ENCODE measurements at regions not wholly inside any gene's neighbourhood (a gene's known extent, or its start where the extent isn't known, plus 50 kb on each side); places are given as distances from the start of the nearest gene placed in this dataset.

- intact Hi-C loops (cut with DNase I; ENCODE audit: low total_unique reads): no loop called here
- no peak for DNase-seq
- no peak overlapping the region for H3K27ac ChIP-seq
- no peak overlapping the region for H3K4me3 ChIP-seq
- in situ Hi-C loops (cut with MboI; ENCODE audit: low pct_ligation_motif_present in 1 of 4, low pct_unique_long_range_greater_than_20kb in 1 of 4, low sequenced_read_pairs in 3 of 4): no loop called here
- H3K9me3 ChIP-seq: no peaks in the 10 kb centered on the region
- WGBS, 2 donors (ENCODE audit: low coverage in 1 of 2): 78 to 85% methylated on average over 1 of the region's 1 CpG
- no peaks in the 10 kb centered on the region for H3K36me3 ChIP-seq
- TF ChIP-seq, protein P1, sequence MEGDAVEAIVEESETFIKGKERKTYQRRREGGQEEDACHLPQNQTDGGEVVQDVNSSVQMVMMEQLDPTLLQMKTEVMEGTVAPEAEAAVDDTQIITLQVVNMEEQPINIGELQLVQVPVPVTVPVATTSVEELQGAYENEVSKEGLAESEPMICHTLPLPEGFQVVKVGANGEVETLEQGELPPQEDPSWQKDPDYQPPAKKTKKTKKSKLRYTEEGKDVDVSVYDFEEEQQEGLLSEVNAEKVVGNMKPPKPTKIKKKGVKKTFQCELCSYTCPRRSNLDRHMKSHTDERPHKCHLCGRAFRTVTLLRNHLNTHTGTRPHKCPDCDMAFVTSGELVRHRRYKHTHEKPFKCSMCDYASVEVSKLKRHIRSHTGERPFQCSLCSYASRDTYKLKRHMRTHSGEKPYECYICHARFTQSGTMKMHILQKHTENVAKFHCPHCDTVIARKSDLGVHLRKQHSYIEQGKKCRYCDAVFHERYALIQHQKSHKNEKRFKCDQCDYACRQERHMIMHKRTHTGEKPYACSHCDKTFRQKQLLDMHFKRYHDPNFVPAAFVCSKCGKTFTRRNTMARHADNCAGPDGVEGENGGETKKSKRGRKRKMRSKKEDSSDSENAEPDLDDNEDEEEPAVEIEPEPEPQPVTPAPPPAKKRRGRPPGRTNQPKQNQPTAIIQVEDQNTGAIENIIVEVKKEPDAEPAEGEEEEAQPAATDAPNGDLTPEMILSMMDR (IDR thresholded peaks at IDR 0.05): no peak
- no peak for TF ChIP-seq POLR2A (IDR thresholded peaks at IDR 0.05)
- no peak for TF ChIP-seq POLR2AphosphoS5 (IDR thresholded peaks at IDR 0.05)
- TF ChIP-seq EP300 (IDR thresholded peaks at IDR 0.05; ENCODE audit: low read depth): no peak
- no peaks in the 10 kb centered on the region for H3K27me3 ChIP-seq
- H3K4me1 ChIP-seq: peaks cover 0 to 6% (median 2%) of the 10 kb centered on the region in 4 donors
Measured at GRCh38 chr5:125477586-125477975, 731.1 kb upstream of the ZNF608 start.

- DNase-seq: peak; percentile 34
- Histone ChIP-seq H3K9me3 (no peaks in the 10 kb centered on the region), H3K36me3 (no peaks in the 10 kb centered on the region), H3K27ac (peak overlapping the region in 1 of 4 donors; percentile 36), H3K4me3 (no peak overlapping the region), H3K4me1 (peaks cover 0 to 7% (median 3%) of the 10 kb centered on the region in 4 donors), H3K27me3 (no peaks in the 10 kb centered on the region)
- TF ChIP-seq EP300 (IDR thresholded peaks at IDR 0.05; ENCODE audit: low read depth) (no peak), POLR2A (IDR thresholded peaks at IDR 0.05) (no peak), POLR2AphosphoS5 (IDR thresholded peaks at IDR 0.05) (peak in 2 of 3 donors; percentile 32 to 48)
- TF ChIP-seq, protein P1 (IDR thresholded peaks at IDR 0.05): no peak
- intact Hi-C loops (cut with DNase I; ENCODE audit: low total_unique reads) (no loop called here), in situ Hi-C loops (cut with MboI; ENCODE audit: low pct_ligation_motif_present in 1 of 4, low pct_unique_long_range_greater_than_20kb in 1 of 4, low sequenced_read_pairs in 3 of 4) (no loop called here)
- 83% methylated on average over 4 of the region's 4 CpGs; no CpG with 5 or more reads in 1 of the 2 donors for WGBS, 2 donors (ENCODE audit: low coverage in 1 of 2)
Measured at GRCh38 chr5:125478599-125478998, 732.2 kb upstream of the ZNF608 start.

GRCh38 chr5:125480911-125481310, 734.5 kb upstream of the ZNF608 start:
- in situ Hi-C loops (cut with MboI; ENCODE audit: low pct_ligation_motif_present in 1 of 4, low pct_unique_long_range_greater_than_20kb in 1 of 4, low sequenced_read_pairs in 3 of 4): no loop called here
- intact Hi-C loops (cut with DNase I; ENCODE audit: low total_unique reads): no loop called here
- H3K9me3 ChIP-seq: no peaks in the 10 kb centered on the region
- H3K4me3 ChIP-seq: no peak overlapping the region
- H3K4me1 ChIP-seq: peaks cover 13 to 28% (median 23%) of the 10 kb centered on the region in 4 donors
- no peak for DNase-seq
- no peak for TF ChIP-seq POLR2AphosphoS5 (IDR thresholded peaks at IDR 0.05)
- no peak for TF ChIP-seq EP300 (IDR thresholded peaks at IDR 0.05; ENCODE audit: low read depth)
- TF ChIP-seq, protein P1 (IDR thresholded peaks at IDR 0.05): no peak
- no peak for TF ChIP-seq POLR2A (IDR thresholded peaks at IDR 0.05)
- WGBS, 2 donors (ENCODE audit: low coverage in 1 of 2): 85 to 89% methylated on average over 5 of the region's 5 CpGs
- H3K27ac ChIP-seq: no peak overlapping the region
- no peaks in the 10 kb centered on the region for H3K27me3 ChIP-seq
- no peaks in the 10 kb centered on the region for H3K36me3 ChIP-seq

- Histone ChIP-seq H3K4me1 (peaks cover 18 to 37% (median 32%) of the 10 kb centered on the region in 4 donors), H3K4me3 (no peak overlapping the region), H3K27ac (peak overlapping the region in 1 of 4 donors; percentile 5), H3K9me3 (no peaks in the 10 kb centered on the region), H3K36me3 (no peaks in the 10 kb centered on the region), H3K27me3 (no peaks in the 10 kb centered on the region)
- 60 to 76% methylated on average over 5 to 7 of the region's 7 CpGs for WGBS, 2 donors (ENCODE audit: low coverage in 1 of 2)
- DNase-seq: no peak
- intact Hi-C loops (cut with DNase I; ENCODE audit: low total_unique reads): no loop called here
- TF ChIP-seq, protein P1 (IDR thresholded peaks at IDR 0.05): no peak
- TF ChIP-seq POLR2A (IDR thresholded peaks at IDR 0.05) (no peak), EP300 (IDR thresholded peaks at IDR 0.05; ENCODE audit: low read depth) (no peak), POLR2AphosphoS5 (IDR thresholded peaks at IDR 0.05) (no peak)
- in situ Hi-C loops (cut with MboI; ENCODE audit: low pct_ligation_motif_present in 1 of 4, low pct_unique_long_range_greater_than_20kb in 1 of 4, low sequenced_read_pairs in 3 of 4): no loop called here
Measured at GRCh38 chr5:125481506-125482465, 735.3 kb upstream of the ZNF608 start.
